ENCODE measurements at regions not wholly inside any gene's neighbourhood (a gene's known extent, or its start where the extent isn't known, plus 50 kb on each side); places are given as distances from the start of the nearest gene placed in this dataset.

- H3K36me3 ChIP-seq (ENCODE audit: insufficient read depth, low read length): no peaks in the 10 kb centered on the region
- no peaks in the 10 kb centered on the region for H3K79me2 ChIP-seq (ENCODE audit: insufficient read depth, low read depth, low read length)
- DNase-seq (ENCODE audit: low spot score): no peak
- CTCF ChIA-PET (ENCODE audit: unreplicated experiment): no interaction called here
- POLR2A ChIA-PET: no interaction called here
- BruUV-seq (replicated peaks): no TSS peak
- H2AFZ ChIP-seq (ENCODE audit: low read length): no peak overlapping the region
- intact Hi-C loops (cut with micrococcal nuclease; ENCODE audit: unreplicated experiment): no loop called here
- no peaks in the 10 kb centered on the region for H3K4me1 ChIP-seq (ENCODE audit: insufficient read depth, low read length, poor library complexity, severe bottlenecking)
- H3K9me2 ChIP-seq (ENCODE audit: insufficient read depth, low read length): no peaks in the 10 kb centered on the region
- no peak overlapping the region for H3K27ac ChIP-seq (ENCODE audit: low read depth, low read length, poor library complexity, severe bottlenecking)
- no peaks in the 10 kb centered on the region for H3K9me3 ChIP-seq (ENCODE audit: low read length)
- H4K20me1 ChIP-seq (ENCODE audit: insufficient read depth, low read length): no peaks in the 10 kb centered on the region
- H3K4me3 ChIP-seq (ENCODE audit: low read depth, low read length, poor library complexity, severe bottlenecking): no peak overlapping the region
- no peak for TF ChIP-seq EZH2phosphoT487 (IDR thresholded peaks at IDR 0.05; ENCODE audit: borderline replicate concordance, low read depth, low read length)
- TF ChIP-seq CTCF (conservative IDR thresholded peaks at IDR 0.05; ENCODE audit: low read length): no peak
- no peak overlapping the region for H3K4me2 ChIP-seq (ENCODE audit: low read length)
Measured at GRCh38 chr2:156907806-156908205, 349.7 kb upstream of the GALNT5 start.

GRCh38 chr2:156908825-156909224 lies 348.7 kb upstream of the GALNT5 start:
- Histone ChIP-seq H3K27ac (ENCODE audit: low read depth, low read length, poor library complexity, severe bottlenecking) (no peak overlapping the region), H3K4me2 (ENCODE audit: low read length) (no peak overlapping the region), H2AFZ (ENCODE audit: low read length) (no peak overlapping the region), H3K9me2 (ENCODE audit: insufficient read depth, low read length) (no peaks in the 10 kb centered on the region), H3K4me3 (ENCODE audit: low read depth, low read length, poor library complexity, severe bottlenecking) (no peak overlapping the region), H4K20me1 (ENCODE audit: insufficient read depth, low read length) (no peaks in the 10 kb centered on the region), H3K9me3 (ENCODE audit: low read length) (no peaks in the 10 kb centered on the region), H3K4me1 (ENCODE audit: insufficient read depth, low read length, poor library complexity, severe bottlenecking) (no peaks in the 10 kb centered on the region), H3K79me2 (ENCODE audit: insufficient read depth, low read depth, low read length) (no peaks in the 10 kb centered on the region), H3K36me3 (ENCODE audit: insufficient read depth, low read length) (no peaks in the 10 kb centered on the region)
- no peak for DNase-seq (ENCODE audit: low spot score)
- no TSS peak for BruUV-seq (replicated peaks)
- no peak for TF ChIP-seq EZH2phosphoT487 (IDR thresholded peaks at IDR 0.05; ENCODE audit: borderline replicate concordance, low read depth, low read length)
- TF ChIP-seq CTCF (conservative IDR thresholded peaks at IDR 0.05; ENCODE audit: low read length): no peak
- CTCF ChIA-PET (ENCODE audit: unreplicated experiment): no interaction called here
- POLR2A ChIA-PET: interaction anchor here (1.4 kb wide), 1 partner anchor 9 kb away, joined by 6 read pairs; no protein-coding TSS in a partner anchor
- intact Hi-C loops (cut with micrococcal nuclease; ENCODE audit: unreplicated experiment): no loop called here

DNA sequence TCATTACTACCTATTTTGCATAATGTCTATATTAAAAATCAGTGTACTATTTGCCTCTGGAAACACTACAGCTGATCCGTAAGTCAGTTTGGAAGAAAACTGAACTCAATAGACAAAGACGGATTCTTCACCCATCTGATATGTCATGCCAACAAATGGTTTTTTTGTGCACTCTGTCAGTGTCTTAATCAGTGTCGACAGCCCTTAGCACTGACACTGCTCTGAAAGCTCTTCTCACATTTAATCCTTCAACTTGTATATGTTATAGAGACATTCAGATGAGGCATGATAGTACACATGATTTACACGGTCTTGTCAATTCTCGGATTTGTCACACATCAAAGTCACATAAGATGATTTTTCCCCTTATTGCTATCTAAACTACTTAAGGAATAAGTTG lies 347.5 kb upstream of the GALNT5 start:
- TF ChIP-seq CTCF (conservative IDR thresholded peaks at IDR 0.05; ENCODE audit: low read length) (no peak), EZH2phosphoT487 (IDR thresholded peaks at IDR 0.05; ENCODE audit: borderline replicate concordance, low read depth, low read length) (no peak)
- no TSS peak for BruUV-seq (replicated peaks)
- H2AFZ ChIP-seq (ENCODE audit: low read length): no peak overlapping the region
- H3K4me3 ChIP-seq (ENCODE audit: low read depth, low read length, poor library complexity, severe bottlenecking): no peak overlapping the region
- H3K4me1 ChIP-seq (ENCODE audit: insufficient read depth, low read length, poor library complexity, severe bottlenecking): no peaks in the 10 kb centered on the region
- ChIA-PET POLR2A (interaction anchor here (1.4 kb wide), 1 partner anchor 8 kb away, joined by 6 read pairs; no protein-coding TSS in a partner anchor), CTCF (ENCODE audit: unreplicated experiment) (no interaction called here)
- H3K36me3 ChIP-seq (ENCODE audit: insufficient read depth, low read length): no peaks in the 10 kb centered on the region
- DNase-seq (ENCODE audit: low spot score): no peak
- H3K27ac ChIP-seq (ENCODE audit: low read depth, low read length, poor library complexity, severe bottlenecking): no peak overlapping the region
- no peaks in the 10 kb centered on the region for H3K79me2 ChIP-seq (ENCODE audit: insufficient read depth, low read depth, low read length)
- H3K9me3 ChIP-seq (ENCODE audit: low read length): no peaks in the 10 kb centered on the region
- H4K20me1 ChIP-seq (ENCODE audit: insufficient read depth, low read length): no peaks in the 10 kb centered on the region
- no peaks in the 10 kb centered on the region for H3K9me2 ChIP-seq (ENCODE audit: insufficient read depth, low read length)
- H3K4me2 ChIP-seq (ENCODE audit: low read length): no peak overlapping the region
- intact Hi-C loops (cut with micrococcal nuclease; ENCODE audit: unreplicated experiment): no loop called here

Measured in OCI-LY7 (cell line).